ENCODE measurements at regions not wholly inside any gene's neighbourhood (a gene's known extent, or its start where the extent isn't known, plus 50 kb on each side); places are given as distances from the start of the nearest gene placed in this dataset.
A peak's percentile ranks its signal among the peaks of the same experiment; 100 is the strongest.

DNA sequence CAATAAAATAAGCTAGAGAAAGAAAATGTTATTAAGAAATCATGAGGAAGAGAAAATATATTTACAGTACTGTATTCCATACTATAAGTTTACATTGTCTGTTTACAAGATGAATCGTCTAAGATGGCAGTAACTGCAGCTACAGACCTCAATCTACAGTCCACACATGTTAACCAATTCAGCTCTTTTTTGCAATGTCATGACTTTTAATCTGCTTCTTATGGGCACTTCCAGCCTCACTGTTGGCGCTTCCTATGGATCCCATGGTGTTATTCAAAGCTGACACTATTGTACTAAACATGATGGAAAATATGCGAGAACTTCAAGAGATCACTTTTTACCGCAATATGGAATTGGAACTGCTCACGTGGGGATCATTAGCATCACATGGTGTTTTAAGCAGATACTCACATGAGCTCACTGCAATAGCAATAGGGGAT is 451.5 kb upstream of the CITED2 start (continued):
- TF ChIP-seq ZNF121 (CRISPR knock-in tag; conservative IDR thresholded peaks at IDR 0.05) = no peak
- TF ChIP-seq ZNF75A (CRISPR knock-in tag; IDR thresholded peaks at IDR 0.05) = no peak
- no peak for TF ChIP-seq HDAC6 (IDR thresholded peaks at IDR 0.05; ENCODE audit: low read depth, low read length)
- TF ChIP-seq NR3C1 (CRISPR knock-in tag; IDR thresholded peaks at IDR 0.05) = no peak
- 0 out of 2 replicates have a peak, but pooled peaks have one; percentile 18 for TF ChIP-seq CXXC5 (CRISPR knock-in tag; IDR thresholded peaks at IDR 0.05)
- peak; percentile 77 for TF ChIP-seq SMARCC2 (IDR thresholded peaks at IDR 0.05; ENCODE audit: low read depth)
- no peak for TF ChIP-seq TAF15 (IDR thresholded peaks at IDR 0.05; ENCODE audit: low read depth, low read length)
- no peak for TF ChIP-seq ZBTB43 (CRISPR knock-in tag; IDR thresholded peaks at IDR 0.05)
- no peak for TF ChIP-seq TCF7 (IDR thresholded peaks at IDR 0.05; ENCODE audit: borderline replicate concordance)
- no peak for TF ChIP-seq ZBED1 (IDR thresholded peaks at IDR 0.05)
- no peak for TF ChIP-seq ZNF324 (CRISPR knock-in tag; IDR thresholded peaks at IDR 0.05)
- TF ChIP-seq PHB2 (IDR thresholded peaks at IDR 0.05; ENCODE audit: low read depth) = no peak
- 0 out of 4 replicates have a peak, but pooled peaks of 1 of the 2 experiments have one; percentile 28 for TF ChIP-seq RAD21 (CRISPR knock-in tag; conservative IDR thresholded peaks at IDR 0.05 in 1 of 2, IDR thresholded peaks at IDR 0.05 in 1 of 2)
- TF ChIP-seq SIN3B (IDR thresholded peaks at IDR 0.05; ENCODE audit: low read depth) = no peak
- TF ChIP-seq, protein P1, sequence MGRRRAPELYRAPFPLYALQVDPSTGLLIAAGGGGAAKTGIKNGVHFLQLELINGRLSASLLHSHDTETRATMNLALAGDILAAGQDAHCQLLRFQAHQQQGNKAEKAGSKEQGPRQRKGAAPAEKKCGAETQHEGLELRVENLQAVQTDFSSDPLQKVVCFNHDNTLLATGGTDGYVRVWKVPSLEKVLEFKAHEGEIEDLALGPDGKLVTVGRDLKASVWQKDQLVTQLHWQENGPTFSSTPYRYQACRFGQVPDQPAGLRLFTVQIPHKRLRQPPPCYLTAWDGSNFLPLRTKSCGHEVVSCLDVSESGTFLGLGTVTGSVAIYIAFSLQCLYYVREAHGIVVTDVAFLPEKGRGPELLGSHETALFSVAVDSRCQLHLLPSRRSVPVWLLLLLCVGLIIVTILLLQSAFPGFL (CRISPR knock-in tag; IDR thresholded peaks at IDR 0.05) = no peak
- no peak for TF ChIP-seq ZNF444 (CRISPR knock-in tag; IDR thresholded peaks at IDR 0.05)
- TF ChIP-seq NCOA1 (IDR thresholded peaks at IDR 0.05; ENCODE audit: low read depth) = peak; percentile 44; the same call in 1 of the 2 replicates
- TF ChIP-seq ZFP30 (CRISPR knock-in tag; IDR thresholded peaks at IDR 0.05; ENCODE audit: borderline replicate concordance) = no peak
- peak; percentile 67; the same call in 1 of the 2 replicates for TF ChIP-seq FOXM1 (IDR thresholded peaks at IDR 0.05; ENCODE audit: low read depth)
- TF ChIP-seq FOXM1 (CRISPR knock-in tag; IDR thresholded peaks at IDR 0.05; ENCODE audit: low read depth) = no peak
- TF ChIP-seq SNRNP70 (optimal IDR thresholded peaks at IDR 0.05; ENCODE audit: low read depth, low read length) = no peak
- TF ChIP-seq ZNF316 (IDR thresholded peaks at IDR 0.05) = peak; percentile 100
- TF ChIP-seq ZNF445 (CRISPR knock-in tag; IDR thresholded peaks at IDR 0.05; ENCODE audit: low read depth) = no peak
- no peak for TF ChIP-seq PHB (CRISPR knock-in tag; IDR thresholded peaks at IDR 0.05)
- peak; percentile 62 for TF ChIP-seq HDAC3 (IDR thresholded peaks at IDR 0.05; ENCODE audit: borderline replicate concordance, partially characterized antibody)
- TF ChIP-seq RBBP5 (IDR thresholded peaks at IDR 0.05; ENCODE audit: borderline replicate concordance, insufficient read depth, low read length, poor library complexity, severe bottlenecking) = no peak
- TF ChIP-seq NR2C1 (IDR thresholded peaks at IDR 0.05) = 0 out of 2 replicates have a peak, but pooled peaks have one; percentile 12
- TF ChIP-seq NR2C1 (tag; IDR thresholded peaks at IDR 0.05) = 0 out of 2 replicates have a peak, but pooled peaks have one; percentile 35
- TF ChIP-seq ZKSCAN8 (CRISPR knock-in tag; IDR thresholded peaks at IDR 0.05) = peak; percentile 56; the same call in 1 of the 2 replicates
- TF ChIP-seq TFAP4 (CRISPR knock-in tag; IDR thresholded peaks at IDR 0.05; ENCODE audit: borderline replicate concordance) = no peak; the same call in 1 of the 2 replicates
- peak; percentile 86 for TF ChIP-seq LEF1 (IDR thresholded peaks at IDR 0.05)

Data from K562 (cell line).